ENCODE measurements at regions not wholly inside any gene's neighbourhood (a gene's known extent, or its start where the extent isn't known, plus 50 kb on each side); places are given as distances from the start of the nearest gene placed in this dataset.

DNA sequence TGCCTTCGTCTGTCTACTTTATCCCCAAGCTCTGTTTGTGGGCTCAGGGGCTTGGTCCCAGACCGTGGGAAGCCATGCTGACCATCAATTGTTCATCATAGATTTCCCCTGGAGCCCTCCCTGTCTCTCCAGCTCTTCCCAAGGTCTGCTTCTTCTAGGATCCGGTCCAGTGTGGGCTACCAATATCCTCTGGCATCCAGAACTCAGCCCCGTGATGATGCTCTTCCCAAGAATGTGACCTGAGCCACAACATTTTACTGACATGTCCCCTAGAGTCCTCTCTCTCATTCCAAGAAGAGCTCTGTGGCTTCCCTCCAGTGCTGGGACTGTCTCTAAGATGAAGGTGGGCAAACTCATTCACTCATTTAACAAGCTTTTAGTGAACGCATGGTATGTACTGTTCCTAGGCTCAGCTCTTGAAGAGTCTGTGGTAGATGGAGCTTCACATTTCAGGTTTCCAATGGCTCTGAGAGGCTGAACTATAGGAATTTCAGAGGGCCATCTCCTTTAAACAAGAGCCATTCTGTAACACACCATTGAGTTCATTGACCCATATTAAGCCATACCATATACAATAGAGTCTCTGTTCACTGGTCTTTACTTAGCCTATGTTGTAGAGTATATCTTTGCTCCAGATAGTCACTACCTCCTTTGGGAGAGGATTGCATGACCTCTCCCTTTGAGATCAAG is 142.0 kb upstream of the APCDD1 start:
- no peak for TF ChIP-seq CTCF (IDR thresholded peaks at IDR 0.05)
- no peak for TF ChIP-seq POLR2A (IDR thresholded peaks at IDR 0.05)

Data from prostate gland (tissue), 2 donors.